ENCODE measurements at regions not wholly inside any gene's neighbourhood (a gene's known extent, or its start where the extent isn't known, plus 50 kb on each side); places are given as distances from the start of the nearest gene placed in this dataset.
A peak's percentile ranks its signal among the peaks of the same experiment; 100 is the strongest.

- DNase-seq, result no peak
Observed at GRCh38 chr3:72698154-72698917, 149.9 kb downstream of the SHQ1 start.

GRCh38 chr3:72697717-72698116 is 150.5 kb downstream of the SHQ1 start:
- DNase-seq, result no peak

GRCh38 chr3:72696815-72697214 is 151.4 kb downstream of the SHQ1 start:
- no peak for DNase-seq

- peak in 1 of 3 donors; percentile 7 for DNase-seq
Observed at GRCh38 chr3:72694398-72694797, 153.8 kb downstream of the SHQ1 start.

DNA sequence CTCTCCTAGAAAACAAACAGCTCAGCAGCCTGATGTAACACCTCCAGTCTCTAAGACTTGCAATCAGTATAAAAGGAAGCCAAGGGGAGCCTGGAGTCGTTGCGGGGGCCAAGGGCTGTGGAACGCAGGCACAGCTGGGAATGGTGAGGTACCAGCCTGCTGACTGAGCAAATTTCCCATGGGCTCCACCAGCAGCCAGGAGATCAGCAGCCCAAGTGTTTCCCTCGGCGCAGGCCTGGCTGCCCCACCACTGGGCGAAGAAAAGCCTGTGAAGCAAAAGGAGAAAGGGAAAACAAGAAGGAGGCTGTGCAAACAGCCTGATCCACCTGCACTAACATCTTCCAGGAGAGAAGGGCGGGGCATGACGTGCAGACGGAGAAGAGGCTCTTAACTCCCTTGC is 155.3 kb downstream of the SHQ1 start:
- no peak for DNase-seq

GRCh38 chr3:72690629-72691028 is 157.6 kb downstream of the SHQ1 start:
- peak; percentile 9 to 66 (median 20) for DNase-seq

DNA sequence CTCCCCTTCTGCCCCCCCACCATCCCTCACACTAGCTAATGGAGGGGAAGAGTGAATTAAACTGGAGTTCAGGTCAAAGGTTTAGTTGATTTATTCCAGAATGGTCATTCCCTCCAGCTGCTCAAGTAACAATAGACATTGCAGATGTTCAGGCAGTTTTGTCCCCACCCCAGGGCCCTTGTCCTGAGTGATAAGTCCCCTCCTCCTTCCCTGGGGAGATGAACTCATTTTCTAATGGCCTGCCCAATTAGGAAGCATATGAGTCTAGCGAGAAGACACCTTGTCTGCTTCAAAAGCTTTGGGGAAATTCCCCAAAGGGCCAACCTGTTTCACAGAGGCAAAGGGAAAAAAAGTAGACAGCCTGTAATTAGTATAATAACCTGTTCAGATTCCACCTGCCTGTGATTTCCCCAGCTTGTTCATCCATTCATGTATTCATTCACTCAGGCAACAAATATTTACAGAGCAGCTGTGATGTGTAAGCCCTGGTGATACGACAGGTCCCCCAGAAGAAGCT is 165.3 kb downstream of the SHQ1 start:
- no peak for DNase-seq

DNA sequence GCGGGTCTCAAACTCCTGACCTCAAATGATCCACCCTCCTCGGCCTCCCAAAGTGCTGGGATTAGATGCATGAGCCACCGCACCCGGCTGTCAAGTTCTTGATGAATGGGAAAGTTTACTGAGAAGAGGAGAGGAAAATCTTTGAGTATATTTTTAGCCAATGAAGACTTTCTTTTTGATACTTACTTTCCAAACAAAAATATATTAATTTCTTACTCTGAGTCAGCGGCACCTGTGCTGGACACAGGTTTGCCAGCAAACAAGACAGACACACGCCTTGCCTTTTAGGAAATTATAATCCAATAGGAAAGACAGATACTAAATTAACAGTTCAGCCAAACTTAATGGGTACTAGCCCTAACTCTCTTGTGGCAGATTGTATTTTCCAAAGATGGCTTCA is 166.6 kb downstream of the SHQ1 start:
- DNase-seq, result no peak

DNA sequence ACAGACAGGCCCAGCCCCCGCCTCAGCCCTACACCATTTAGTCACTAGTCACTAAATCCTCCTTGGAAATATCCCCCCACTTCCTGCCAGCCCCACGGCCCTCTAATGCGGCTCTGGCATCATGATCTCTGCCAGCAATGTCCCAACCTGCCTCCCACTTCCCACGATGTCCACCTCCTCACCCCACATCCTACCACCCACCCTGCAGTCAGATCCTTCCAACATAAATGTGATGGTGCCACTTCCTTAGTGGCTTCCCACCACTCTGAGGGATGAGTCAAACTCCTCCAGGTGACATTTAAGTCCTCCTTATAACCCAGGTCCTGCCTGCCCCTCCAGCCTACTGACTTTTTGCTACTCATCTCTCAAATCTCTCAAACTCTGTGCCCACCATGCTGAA is 167.5 kb downstream of the SHQ1 start:
- no peak for DNase-seq

- peak; percentile 40 to 74 (median 70) for DNase-seq
Observed at GRCh38 chr3:72679540-72680198, 168.6 kb downstream of the SHQ1 start.

DNA sequence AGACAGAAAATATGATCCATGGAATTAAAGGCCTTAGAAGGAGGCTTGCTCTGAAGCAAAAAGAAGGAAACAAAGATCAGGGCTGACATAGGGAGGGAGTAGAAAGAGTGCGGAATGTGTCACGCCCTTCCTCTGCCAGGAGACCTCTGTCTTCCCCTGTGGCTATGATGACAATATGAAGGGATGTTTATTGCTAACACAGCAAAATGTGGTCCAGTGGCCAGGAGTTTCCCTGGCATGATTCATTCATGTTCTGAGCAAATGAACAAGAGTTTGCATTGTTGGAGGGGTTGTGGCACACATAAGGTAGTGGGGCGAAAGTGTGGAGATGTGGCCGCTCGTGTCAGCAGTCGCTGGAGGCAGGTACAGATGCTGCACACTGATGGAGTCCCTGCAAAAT is 169.4 kb downstream of the SHQ1 start:
- DNase-seq, result no peak

- no peak for DNase-seq
Observed at GRCh38 chr3:72678380-72678779, 169.9 kb downstream of the SHQ1 start.

GRCh38 chr3:72675243-72675642 is 173.0 kb downstream of the SHQ1 start:
- no peak for DNase-seq

- DNase-seq, result no peak
Observed at GRCh38 chr3:72673011-72673771, 175.1 kb downstream of the SHQ1 start.

- DNase-seq, result no peak
Observed at GRCh38 chr3:72669224-72669623, 179.0 kb downstream of the SHQ1 start.

DNA sequence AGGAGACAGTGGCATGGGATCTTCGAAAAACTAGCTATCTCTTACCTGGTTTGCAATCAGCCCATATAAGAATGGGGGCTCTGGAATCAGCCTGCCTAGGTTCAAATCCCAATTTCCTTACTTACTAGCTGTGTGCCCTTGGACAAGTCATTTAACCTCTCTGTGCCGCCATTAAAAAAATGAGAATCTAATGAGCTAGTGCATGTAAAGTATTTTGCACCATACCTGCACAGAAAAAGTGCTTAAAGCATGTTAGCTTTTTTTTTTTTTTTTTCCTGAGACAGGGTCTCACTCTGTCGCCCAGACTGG is 181.8 kb downstream of the SHQ1 start:
- DNase-seq, result no peak

DNA sequence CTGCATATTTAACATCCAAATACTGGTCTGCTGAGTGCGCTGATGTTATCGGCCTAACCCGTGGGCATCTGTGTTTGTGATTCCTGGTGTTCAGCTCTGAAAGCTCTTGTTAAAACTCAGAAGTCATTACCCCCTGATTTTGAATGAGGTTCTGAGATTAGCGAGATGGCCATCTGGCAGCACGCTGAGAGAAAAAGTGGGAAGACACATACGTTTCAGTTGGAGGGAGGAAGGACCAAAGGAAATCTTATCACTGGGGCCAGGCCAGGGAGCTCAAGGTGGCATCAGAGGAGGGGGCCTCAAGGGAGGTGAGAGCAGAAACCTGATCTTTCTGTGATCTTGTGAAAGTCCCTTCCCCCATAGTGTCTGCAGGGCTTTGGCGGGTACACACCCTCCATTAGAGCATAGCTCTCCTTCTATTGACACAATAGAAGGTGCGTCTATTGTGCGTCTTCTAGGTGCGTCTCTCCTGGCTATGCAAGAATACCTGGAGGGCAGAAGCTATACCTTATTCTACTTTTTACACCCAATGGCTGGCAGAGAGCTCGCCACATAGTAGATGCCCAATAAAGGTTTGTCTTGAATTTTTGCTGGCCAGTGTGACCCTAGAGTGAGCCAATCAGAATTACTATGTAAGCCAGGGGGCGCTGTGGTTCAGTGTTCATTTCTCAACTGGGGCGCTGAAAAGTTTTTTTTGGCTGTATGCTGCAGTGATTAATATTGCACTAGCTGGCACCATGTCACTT is 182.4 kb downstream of the SHQ1 start:
- no peak for DNase-seq

- DNase-seq, result no peak
Observed at GRCh38 chr3:72665103-72665502, 183.1 kb downstream of the SHQ1 start.

- DNase-seq, result no peak
Observed at GRCh38 chr3:72664184-72664975, 183.9 kb downstream of the SHQ1 start.

DNA sequence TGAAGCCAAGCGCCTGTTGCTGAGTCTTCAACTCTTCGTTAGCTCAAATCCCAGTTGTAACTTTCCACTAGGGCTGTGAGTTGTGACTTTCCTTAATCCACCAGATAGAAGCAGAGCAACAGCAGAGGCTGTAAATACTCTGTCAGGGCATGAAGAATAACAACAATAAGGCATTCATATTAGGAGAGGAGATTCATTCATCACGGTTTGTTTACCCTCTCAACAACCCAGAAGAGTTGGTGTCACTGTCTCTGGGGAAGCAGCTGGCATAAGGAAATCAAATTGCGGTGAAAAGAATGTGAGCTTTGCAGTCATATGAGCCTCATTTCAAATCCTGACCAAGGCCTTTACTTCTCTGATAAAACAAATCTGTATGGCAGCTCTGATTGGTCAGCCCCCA is 184.8 kb downstream of the SHQ1 start:
- DNase-seq, result peak in 2 of 3 donors; percentile 13 to 51

DNA sequence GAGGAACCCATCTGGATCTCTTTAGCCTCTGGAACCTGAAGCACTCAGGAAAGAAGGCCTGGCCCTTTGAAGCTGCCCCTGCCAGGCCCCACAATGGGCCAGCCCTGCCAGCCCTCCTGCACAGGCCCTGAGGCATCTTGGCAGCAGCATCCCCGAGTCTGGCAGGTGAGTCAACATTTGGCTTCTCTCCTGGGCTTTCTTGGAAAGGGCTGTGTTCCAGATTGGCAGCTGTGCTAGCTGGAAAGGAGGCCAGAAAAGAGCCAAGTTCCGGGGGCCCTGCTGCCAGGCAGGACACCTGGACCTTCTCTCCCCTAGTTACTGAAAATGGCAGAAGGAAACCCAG is 187.2 kb downstream of the SHQ1 start:
- peak; percentile 35 to 67 (median 44) for DNase-seq

Measured in muscle of back (tissue), 3 donors.